Heart left ventricle (tissue), 13 donors: ENCODE measurements at regions not wholly inside any gene's neighbourhood (a gene's known extent, or its start where the extent isn't known, plus 50 kb on each side); places are given as distances from the start of the nearest gene placed in this dataset.

Experiments
- CTCF ChIP-seq, 12 donors: fragments of 200-600 bp; sonication (generic) in 4 of 12; IDR thresholded peaks; one replicate each; pipeline versions ENCODE4 v1.5.0 to v1.8.0; 2018 to 2022; ENCODE audit warnings: antibody characterized with exemption in 12 of 12, mild to moderate bottlenecking in 5 of 12
- POLR2A ChIP-seq, 2 donors: fragments of 450-650 bp; IDR thresholded peaks; one replicate each; pipeline ENCODE4 v1.6.1; 2017; ENCODE audit warnings: antibody characterized with exemption in 2 of 2, mild to moderate bottlenecking in 2 of 2, moderate library complexity in 2 of 2
- donor health status: ischemic (EF 13 %, LVEDD 7.1; RV severe dilation, severe dysfunction).
- donor health status: DM: no; HTN: yes; CAD: no.
- donor health status: DM: no; HTN: no; CAD: no.
- donor health status: ischemic (EF 25% LVEDD 6.9; RV normal size, moderate dysfunction).
- donor health status: ischemic (EF 25% LVEDD 5.7; RV mildly dilated, moderate dysfunction).
- donor health status: ischemic (EF 35%, LVEDD 5.7; RV mildly dilated, moderate dysfunction).
- donor health status: nonischemic (EF 11% LVEDD 7.7; RV severe dilation, severe dysfunction).
- donor health status: DM: yes; HTN: yes; CAD: no.
- donor health status: PGD.
- donor health status: ischemic (EF 29% LVEDD 5.4; RV normal size, mild dysfunction).
- donor health status: nonischemic (EF 23%, LVEDD 6.1; RV moderate dilation, normal function).

- TF ChIP-seq CTCF (IDR thresholded peaks at IDR 0.05) (no peak), POLR2A (IDR thresholded peaks at IDR 0.05) (no peak)
Observed at GRCh38 chr10:21396889-21397288, 128.6 kb downstream of the SKIDA1 start.
